ENCODE measurements at regions not wholly inside any gene's neighbourhood (a gene's known extent, or its start where the extent isn't known, plus 50 kb on each side); places are given as distances from the start of the nearest gene placed in this dataset.

DNA sequence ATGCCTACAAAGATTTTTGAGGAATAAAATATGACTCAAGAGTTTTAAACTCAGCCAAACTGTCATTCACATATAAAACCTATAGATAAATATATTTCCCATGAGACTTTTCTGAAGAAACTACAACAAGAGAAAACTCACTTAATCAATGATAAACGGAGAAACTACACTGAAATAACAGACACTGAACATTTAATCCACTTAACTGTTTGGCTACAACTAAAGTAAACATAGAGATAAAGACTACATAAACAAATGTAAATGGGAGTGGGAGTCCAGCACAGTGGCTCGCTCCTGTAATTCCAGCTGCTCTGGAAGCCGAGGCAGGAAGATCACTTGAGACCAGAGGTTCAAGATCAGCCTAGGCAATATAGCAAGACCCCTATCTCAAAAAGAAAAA, 79.2 kb downstream of the MEX3B start:
- H3K27me3 Mint-ChIP-seq (ENCODE audit: insufficient read depth): no peaks in the 10 kb centered on the region
- no peaks in the 10 kb centered on the region for H3K4me1 Mint-ChIP-seq
- Histone ChIP-seq H3K9ac (ENCODE audit: extremely low read depth, low read length, poor library complexity, severe bottlenecking) (no peak overlapping the region), H3K4me3 (ENCODE audit: low read length) (no peak overlapping the region), H3K9me3 (ENCODE audit: control insufficient read depth, low read length) (peaks cover 13% of the 10 kb centered on the region), H3K27ac (ENCODE audit: low read depth, low read length) (no peak overlapping the region), H3K36me3 (ENCODE audit: control insufficient read depth, insufficient read depth, low read length) (peaks cover 9% of the 10 kb centered on the region), H3K4me1 (ENCODE audit: control insufficient read depth, insufficient read depth, low read length) (no peaks in the 10 kb centered on the region), H3K27me3 (ENCODE audit: control insufficient read depth, insufficient read depth, low read length, poor library complexity, severe bottlenecking) (no peaks in the 10 kb centered on the region)
- H3K9me3 Mint-ChIP-seq: peaks cover 18% of the 10 kb centered on the region
- no peak for DNase-seq
- TF ChIP-seq, protein P1, sequence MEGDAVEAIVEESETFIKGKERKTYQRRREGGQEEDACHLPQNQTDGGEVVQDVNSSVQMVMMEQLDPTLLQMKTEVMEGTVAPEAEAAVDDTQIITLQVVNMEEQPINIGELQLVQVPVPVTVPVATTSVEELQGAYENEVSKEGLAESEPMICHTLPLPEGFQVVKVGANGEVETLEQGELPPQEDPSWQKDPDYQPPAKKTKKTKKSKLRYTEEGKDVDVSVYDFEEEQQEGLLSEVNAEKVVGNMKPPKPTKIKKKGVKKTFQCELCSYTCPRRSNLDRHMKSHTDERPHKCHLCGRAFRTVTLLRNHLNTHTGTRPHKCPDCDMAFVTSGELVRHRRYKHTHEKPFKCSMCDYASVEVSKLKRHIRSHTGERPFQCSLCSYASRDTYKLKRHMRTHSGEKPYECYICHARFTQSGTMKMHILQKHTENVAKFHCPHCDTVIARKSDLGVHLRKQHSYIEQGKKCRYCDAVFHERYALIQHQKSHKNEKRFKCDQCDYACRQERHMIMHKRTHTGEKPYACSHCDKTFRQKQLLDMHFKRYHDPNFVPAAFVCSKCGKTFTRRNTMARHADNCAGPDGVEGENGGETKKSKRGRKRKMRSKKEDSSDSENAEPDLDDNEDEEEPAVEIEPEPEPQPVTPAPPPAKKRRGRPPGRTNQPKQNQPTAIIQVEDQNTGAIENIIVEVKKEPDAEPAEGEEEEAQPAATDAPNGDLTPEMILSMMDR (conservative IDR thresholded peaks at IDR 0.05): no peak
- peaks cover 30% of the 10 kb centered on the region for H3K36me3 Mint-ChIP-seq (ENCODE audit: low read depth)
- no peak overlapping the region for H3K27ac Mint-ChIP-seq
- no peak overlapping the region for H3K4me3 Mint-ChIP-seq
- 97 to 100% methylated on average over 2 to 3 of the region's 3 CpGs for WGBS, 2 experiments (ENCODE audit: insufficient coverage in 1 of 2, insufficient read length in 1 of 2)

DNA sequence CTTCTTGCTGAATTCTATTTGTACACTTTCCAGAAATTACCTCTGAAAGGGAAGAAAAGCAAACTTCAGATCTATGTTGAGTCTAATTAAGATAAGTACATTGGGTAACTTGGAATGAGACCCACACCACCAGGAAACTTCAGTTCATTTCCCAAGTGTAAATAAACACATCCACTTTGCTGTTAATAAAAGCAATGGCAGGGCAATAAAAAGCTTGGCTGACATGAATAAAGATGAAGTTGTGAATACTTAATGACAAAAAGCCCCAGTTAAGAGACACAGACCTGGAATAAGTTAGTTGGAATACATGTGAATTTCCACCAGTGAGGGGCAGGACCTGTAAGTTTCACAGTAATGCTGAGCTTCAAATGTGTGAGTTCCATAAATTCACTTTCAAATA, 83.3 kb downstream of the MEX3B start:
- H3K36me3 Mint-ChIP-seq (ENCODE audit: low read depth): peaks cover 27% of the 10 kb centered on the region

DNA sequence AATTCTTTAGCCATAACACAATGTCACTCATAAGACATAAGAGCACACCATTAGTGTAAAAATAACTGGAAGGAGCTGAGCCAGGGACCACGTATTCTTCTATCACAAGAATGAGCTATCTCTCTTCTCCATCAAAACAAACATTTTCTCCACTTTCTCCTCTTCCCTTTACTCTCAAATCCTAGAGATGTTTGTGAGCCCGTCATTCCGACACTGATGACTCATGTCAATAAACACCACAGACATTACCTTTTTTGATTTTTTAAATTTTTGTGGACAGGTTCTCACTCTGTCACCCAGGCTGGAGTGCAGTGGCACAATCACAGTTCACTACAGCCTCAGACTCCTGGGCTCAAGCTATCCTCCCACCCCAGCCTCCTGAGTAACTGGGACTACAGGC, 86.6 kb downstream of the MEX3B start:
- H3K36me3 ChIP-seq (ENCODE audit: control insufficient read depth, insufficient read depth, low read length): no peaks in the 10 kb centered on the region
- H3K4me3 Mint-ChIP-seq: no peak overlapping the region
- WGBS, 2 experiments (ENCODE audit: insufficient coverage in 1 of 2, insufficient read length in 1 of 2): 86 to 97% methylated on average over 3 of the region's 3 CpGs
- peaks cover 7% of the 10 kb centered on the region for H3K36me3 Mint-ChIP-seq (ENCODE audit: low read depth)
- no peak for DNase-seq
- TF ChIP-seq, protein P1 (conservative IDR thresholded peaks at IDR 0.05): no peak
- H3K27me3 Mint-ChIP-seq (ENCODE audit: insufficient read depth): no peaks in the 10 kb centered on the region
- no peaks in the 10 kb centered on the region for H3K9me3 ChIP-seq (ENCODE audit: control insufficient read depth, low read length)
- no peak overlapping the region for H3K4me3 ChIP-seq (ENCODE audit: low read length)
- H3K9me3 Mint-ChIP-seq: no peaks in the 10 kb centered on the region
- H3K9ac ChIP-seq (ENCODE audit: extremely low read depth, low read length, poor library complexity, severe bottlenecking): no peak overlapping the region
- H3K27ac ChIP-seq (ENCODE audit: low read depth, low read length): no peak overlapping the region
- no peaks in the 10 kb centered on the region for H3K27me3 ChIP-seq (ENCODE audit: control insufficient read depth, insufficient read depth, low read length, poor library complexity, severe bottlenecking)
- no peaks in the 10 kb centered on the region for H3K4me1 ChIP-seq (ENCODE audit: control insufficient read depth, insufficient read depth, low read length)
- H3K27ac Mint-ChIP-seq: no peak overlapping the region
- peaks cover 4% of the 10 kb centered on the region for H3K4me1 Mint-ChIP-seq

More for the DNA sequence above, 83.3 kb downstream of the MEX3B start:
- no peaks in the 10 kb centered on the region for H3K27me3 ChIP-seq (ENCODE audit: control insufficient read depth, insufficient read depth, low read length, poor library complexity, severe bottlenecking)
- H3K27ac ChIP-seq (ENCODE audit: low read depth, low read length): no peak overlapping the region
- no peaks in the 10 kb centered on the region for H3K4me1 ChIP-seq (ENCODE audit: control insufficient read depth, insufficient read depth, low read length)
- Mint-ChIP-seq H3K9me3 (peaks cover 18% of the 10 kb centered on the region), H3K27ac (no peak overlapping the region), H3K27me3 (ENCODE audit: insufficient read depth) (no peaks in the 10 kb centered on the region), H3K4me1 (peaks cover 2% of the 10 kb centered on the region), H3K4me3 (no peak overlapping the region)
- TF ChIP-seq, protein P1 (conservative IDR thresholded peaks at IDR 0.05): no peak
- no peak overlapping the region for H3K4me3 ChIP-seq (ENCODE audit: low read length)
- DNase-seq: no peak
- H3K9me3 ChIP-seq (ENCODE audit: control insufficient read depth, low read length): peaks cover 13% of the 10 kb centered on the region
- H3K36me3 ChIP-seq (ENCODE audit: control insufficient read depth, insufficient read depth, low read length): peaks cover 9% of the 10 kb centered on the region
- H3K9ac ChIP-seq (ENCODE audit: extremely low read depth, low read length, poor library complexity, severe bottlenecking): no peak overlapping the region

Data from endodermal cell (in vitro differentiated cells).